ENCODE measurements at regions not wholly inside any gene's neighbourhood (a gene's known extent, or its start where the extent isn't known, plus 50 kb on each side); places are given as distances from the start of the nearest gene placed in this dataset.
"Not testable (repeated sequence)": the region's sequence is repeated elsewhere in the genome, so short reads cannot be mapped to it uniquely, and the experiment has no call there.

DNA sequence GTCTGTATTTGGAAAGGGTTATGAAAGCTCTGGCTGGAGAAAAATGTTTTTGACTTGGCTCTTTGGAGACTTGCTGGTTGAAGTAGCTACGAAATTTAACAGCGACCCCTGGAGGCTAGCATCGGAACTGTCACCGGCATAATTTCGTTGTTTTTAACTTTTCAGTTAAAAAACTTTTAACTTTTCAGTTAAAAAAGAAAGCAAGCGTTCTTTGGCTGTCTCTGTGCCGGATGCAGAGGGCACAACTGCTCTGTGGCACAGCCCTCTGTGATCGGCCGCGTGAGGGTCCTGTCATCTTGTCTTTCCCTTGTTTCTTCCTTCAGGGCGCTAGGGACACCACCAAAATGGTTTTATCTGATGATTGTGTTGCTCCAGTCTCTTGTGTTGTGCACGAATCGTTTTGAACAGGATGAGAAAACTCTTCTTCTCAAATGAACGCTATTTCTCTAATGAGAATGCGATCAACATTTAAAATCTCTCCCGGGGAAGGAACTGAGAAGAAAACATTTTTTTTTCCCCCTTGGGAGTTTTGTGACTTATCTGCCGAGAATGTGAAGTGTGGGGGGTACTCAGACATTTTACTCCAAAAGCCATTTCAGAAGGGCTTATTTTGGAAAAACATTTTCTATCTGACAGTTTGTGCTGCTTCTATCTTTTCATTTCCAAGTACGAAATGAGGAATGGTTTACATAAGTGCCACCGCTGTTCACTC lies 57.1 kb downstream of the ADCYAP1 start:
- no peak overlapping the region for H3K4me3 ChIP-seq (ENCODE audit: low read depth, low read length)
- DNase-seq (ENCODE audit: low read depth): no peak
- TF ChIP-seq, protein P1, sequence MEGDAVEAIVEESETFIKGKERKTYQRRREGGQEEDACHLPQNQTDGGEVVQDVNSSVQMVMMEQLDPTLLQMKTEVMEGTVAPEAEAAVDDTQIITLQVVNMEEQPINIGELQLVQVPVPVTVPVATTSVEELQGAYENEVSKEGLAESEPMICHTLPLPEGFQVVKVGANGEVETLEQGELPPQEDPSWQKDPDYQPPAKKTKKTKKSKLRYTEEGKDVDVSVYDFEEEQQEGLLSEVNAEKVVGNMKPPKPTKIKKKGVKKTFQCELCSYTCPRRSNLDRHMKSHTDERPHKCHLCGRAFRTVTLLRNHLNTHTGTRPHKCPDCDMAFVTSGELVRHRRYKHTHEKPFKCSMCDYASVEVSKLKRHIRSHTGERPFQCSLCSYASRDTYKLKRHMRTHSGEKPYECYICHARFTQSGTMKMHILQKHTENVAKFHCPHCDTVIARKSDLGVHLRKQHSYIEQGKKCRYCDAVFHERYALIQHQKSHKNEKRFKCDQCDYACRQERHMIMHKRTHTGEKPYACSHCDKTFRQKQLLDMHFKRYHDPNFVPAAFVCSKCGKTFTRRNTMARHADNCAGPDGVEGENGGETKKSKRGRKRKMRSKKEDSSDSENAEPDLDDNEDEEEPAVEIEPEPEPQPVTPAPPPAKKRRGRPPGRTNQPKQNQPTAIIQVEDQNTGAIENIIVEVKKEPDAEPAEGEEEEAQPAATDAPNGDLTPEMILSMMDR (IDR thresholded peaks at IDR 0.05; ENCODE audit: control insufficient read depth, extremely low read depth, insufficient read depth): peak; percentile 74

DNA sequence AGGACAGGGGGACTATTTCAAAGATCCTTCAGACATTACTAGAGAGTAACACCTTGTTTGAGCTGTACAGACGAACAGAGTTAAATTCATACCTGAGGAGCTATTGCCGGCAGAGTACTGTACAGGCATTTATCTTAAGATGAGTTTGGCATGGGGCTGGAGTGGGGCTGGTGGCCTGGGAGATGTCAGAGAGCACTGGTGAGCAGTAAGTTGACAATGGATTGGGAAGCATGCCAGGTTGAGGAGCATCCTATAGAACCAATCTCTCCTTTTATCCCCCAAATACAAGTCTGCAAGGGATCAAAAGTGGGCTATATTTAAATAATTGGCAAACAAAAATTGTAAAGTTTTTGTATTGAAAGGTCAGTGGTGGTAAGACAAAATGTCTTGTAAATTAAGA lies 58.6 kb downstream of the ADCYAP1 start:
- TF ChIP-seq, protein P1 (IDR thresholded peaks at IDR 0.05; ENCODE audit: control insufficient read depth, extremely low read depth, insufficient read depth): no peak
- DNase-seq (ENCODE audit: low read depth): no peak
- no peak overlapping the region for H3K4me3 ChIP-seq (ENCODE audit: low read depth, low read length)

DNA sequence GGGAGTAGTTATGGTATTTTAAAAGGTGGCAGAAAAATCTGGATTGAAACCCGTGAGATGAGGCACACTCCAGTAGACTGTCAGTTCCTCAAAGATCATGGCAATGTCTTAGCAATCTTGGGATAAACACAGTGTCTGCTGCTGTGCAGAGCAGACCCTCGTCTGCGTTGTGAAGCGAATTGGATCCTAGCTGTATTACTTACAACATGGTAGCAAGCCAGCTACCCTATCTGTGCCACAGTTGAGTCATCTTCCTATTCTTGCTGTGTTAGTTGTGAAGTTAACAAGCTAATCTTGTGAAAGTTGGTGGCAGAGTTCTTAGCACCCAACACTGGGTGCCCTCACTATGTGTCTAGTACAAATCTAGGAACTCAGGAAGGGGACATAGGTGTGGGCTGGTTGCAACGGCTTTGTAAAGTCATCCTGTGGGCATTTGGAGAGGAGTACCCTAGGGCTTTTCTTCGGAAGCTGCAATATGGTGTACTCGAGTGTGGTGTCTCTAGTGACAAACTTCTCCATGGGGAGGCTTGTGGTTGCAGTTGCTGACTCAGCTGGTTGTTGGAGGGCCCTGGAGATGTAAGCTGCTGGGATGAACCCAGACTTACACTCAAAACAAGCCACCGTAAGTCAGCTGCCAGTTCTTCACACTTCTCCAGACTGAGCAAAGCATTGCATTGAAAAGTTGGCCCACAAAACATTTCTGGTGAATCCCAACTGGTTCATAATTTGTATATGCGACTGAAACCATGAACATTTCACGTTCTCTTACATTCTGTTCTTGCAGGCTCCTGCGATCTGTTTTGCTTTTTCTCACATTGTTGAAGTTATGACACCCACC lies 61.5 kb downstream of the ADCYAP1 start:
- TF ChIP-seq, protein P1 (IDR thresholded peaks at IDR 0.05; ENCODE audit: control insufficient read depth, extremely low read depth, insufficient read depth): no peak
- DNase-seq (ENCODE audit: low read depth): no peak
- no peak overlapping the region for H3K4me3 ChIP-seq (ENCODE audit: low read depth, low read length)

DNA sequence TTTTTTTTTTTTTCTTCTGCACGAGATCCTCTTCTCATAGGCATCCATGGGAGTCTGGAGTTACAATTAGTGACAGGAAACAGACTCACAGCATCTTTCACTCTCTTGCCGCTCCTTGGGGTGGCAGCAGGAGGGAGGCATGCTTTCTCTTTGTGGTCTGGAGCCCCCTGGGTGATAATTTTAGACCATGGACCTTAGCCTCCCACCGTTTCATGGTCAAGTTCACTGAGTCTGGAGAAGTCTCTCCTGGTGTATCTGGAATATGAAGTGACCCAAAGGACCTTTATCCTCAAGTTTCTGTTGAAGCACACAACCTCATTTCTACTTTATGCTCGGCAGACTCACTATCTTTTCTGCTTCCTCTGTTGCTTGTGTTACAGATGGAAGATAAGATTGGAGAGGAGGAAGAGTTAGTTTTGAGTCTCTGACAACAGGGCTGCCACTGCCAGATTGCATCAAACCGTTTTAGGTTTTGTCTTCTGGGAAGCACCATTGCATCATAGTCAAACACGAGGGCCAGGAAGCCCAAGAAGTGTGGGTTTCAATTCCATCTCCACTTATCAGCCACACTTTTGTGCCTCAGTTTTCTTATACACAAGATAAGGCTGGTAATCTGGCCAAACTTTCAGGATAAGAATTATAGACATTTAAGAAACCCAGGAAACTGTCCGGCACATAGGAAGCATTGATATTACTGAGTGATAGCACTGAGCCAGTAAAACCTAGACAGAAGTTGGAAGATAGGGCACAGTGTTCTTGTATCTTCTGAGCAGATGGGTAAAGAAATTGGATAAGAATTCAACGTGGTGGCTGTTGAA lies 62.3 kb downstream of the ADCYAP1 start:
- DNase-seq (ENCODE audit: low read depth): no peak
- TF ChIP-seq, protein P1 (IDR thresholded peaks at IDR 0.05; ENCODE audit: control insufficient read depth, extremely low read depth, insufficient read depth): no peak
- no peak overlapping the region for H3K4me3 ChIP-seq (ENCODE audit: low read depth, low read length)

DNA sequence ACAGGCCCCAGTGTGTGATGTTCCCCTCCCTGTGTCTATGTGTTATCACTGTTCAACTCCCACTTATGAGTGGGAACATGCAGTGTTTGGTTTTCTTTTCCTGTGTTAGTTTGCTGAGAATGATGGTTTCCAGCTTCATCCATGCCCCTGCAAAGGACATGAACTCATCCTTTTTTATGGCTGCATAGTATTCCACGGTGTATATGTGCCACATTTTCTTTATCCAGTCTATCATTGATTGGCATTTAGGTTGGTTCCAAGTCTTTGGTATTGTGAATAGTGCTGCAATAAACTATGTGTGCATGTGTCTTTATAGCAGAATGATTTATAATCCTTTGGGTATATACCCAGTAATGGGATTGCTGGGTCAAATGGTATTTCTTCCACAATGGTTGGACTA lies 64.2 kb downstream of the ADCYAP1 start:
- not testable (repeated sequence) for H3K4me3 ChIP-seq (ENCODE audit: low read depth, low read length)

DNA sequence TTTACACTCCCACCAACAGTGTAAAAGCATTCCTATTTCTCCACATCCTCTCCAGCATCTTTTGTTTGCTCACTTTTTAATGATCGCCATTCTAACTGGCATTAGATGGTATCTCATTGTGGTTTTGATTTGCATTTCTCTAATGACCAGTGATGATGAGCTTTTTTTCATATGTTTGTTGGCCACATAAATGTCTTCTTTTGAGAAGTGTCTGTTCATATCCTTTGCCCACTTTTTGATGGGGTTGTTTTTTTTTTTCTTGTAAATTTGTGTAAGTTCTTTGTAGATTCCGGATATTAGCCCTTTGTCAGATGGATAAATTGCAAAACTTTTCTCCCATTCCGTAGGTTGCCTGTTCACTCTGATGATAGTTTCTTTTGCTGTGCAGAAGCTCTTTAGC lies 64.6 kb downstream of the ADCYAP1 start:
- H3K4me3 ChIP-seq (ENCODE audit: low read depth, low read length); DNase-seq (ENCODE audit: low read depth): not testable (repeated sequence)

More for the DNA sequence above, 64.2 kb downstream of the ADCYAP1 start:
- DNase-seq (ENCODE audit: low read depth): not testable (repeated sequence)

DNA sequence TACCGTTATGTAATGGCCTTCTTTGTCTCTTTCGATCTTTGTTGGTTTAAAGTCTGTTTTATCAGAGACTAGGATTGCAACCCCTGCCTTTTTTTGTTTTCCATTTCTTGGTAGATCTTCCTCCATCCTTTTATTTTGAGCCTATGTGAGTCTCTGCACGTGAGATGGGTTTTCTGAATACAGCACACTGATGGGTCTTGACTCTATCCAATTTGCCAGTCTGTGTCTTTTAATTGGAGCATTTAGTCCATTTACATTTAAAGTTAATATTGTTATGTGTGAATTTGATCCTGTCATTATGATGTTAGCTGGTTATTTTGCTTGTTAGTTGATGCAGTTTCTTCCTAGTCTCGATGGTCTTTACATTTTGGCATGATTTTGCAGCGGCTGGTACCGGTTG lies 69.9 kb downstream of the ADCYAP1 start:
- H3K4me3 ChIP-seq (ENCODE audit: low read depth, low read length); DNase-seq (ENCODE audit: low read depth): not testable (repeated sequence)

DNA sequence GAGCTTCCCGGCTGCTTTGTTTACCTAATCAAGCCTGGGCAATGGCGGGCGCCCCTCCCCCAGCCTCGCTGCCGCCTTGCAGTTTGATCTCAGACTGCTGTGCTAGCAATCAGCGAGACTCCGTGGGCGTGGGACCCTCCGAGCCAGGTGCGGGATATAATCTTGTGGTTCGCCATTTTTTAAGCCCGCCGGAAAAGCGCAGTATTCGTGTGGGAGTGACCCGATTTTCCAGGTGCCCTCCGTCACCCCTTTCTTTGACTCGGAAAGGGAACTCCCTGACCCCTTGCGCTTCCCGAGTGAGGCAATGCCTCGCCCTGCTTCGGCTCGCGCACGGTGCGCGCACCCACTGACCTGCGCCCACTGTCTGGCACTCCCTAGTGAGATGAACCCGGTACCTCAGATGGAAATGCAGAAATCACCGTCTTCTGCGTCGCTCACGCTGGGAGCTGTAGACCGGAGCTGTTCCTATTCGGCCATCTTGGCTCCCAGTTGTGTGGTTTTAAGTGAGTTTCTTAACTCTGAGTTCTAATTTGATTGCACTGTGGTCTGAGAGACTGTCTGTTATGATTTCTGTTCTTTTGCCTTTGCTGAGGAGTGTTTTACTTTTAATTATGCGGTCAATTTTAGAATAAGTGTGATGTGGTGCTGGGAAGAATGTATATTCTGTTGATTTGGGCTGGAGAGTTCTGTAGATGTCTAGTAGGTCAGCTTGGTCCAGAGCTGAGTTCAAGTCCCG lies 71.9 kb downstream of the ADCYAP1 start:
- peak overlapping the region; percentile 32 for H3K4me3 ChIP-seq (ENCODE audit: low read depth, low read length)
- DNase-seq (ENCODE audit: low read depth): not testable (repeated sequence)

DNA sequence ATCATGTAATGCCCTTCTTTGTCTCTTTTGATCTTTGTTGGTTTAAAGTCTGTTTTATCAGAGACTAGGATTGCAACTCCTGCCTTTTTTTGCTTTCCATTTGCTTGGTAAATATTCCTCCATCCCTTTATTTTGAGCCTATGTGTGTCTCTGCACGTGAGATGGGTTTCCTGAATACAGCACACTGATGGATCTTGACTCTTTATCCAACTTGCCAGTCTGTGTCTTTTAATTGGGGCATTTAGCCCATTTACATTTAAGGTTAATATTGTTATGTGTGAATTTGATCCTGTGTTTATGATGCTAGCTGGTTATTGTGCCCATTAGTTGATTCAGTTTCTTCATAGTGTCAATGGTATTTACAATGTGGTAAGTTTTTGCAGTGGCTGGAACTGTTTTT lies 72.7 kb downstream of the ADCYAP1 start:
- H3K4me3 ChIP-seq (ENCODE audit: low read depth, low read length); DNase-seq (ENCODE audit: low read depth): not testable (repeated sequence)

DNA sequence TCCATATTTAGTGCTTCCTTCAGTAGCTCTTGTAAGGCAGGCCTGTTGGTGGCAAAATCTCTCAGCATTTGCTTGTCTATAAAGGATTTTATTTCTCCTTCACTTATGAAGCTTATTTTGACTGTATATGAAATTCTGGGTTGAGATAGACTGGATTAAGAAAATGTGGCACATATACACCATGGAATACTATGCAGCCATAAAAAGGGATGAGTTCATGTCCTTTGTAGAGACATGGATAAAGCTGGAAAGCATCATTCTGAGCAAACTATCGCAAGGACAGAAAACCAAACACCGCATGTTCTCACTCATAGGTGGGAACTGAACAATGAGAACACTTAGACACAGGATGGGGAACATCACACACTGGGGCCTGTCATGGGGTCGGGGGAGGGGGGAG lies 73.1 kb downstream of the ADCYAP1 start:
- not testable (repeated sequence) for DNase-seq (ENCODE audit: low read depth); H3K4me3 ChIP-seq (ENCODE audit: low read depth, low read length)
